DMS153 treated with DMSO at 0.1 percent for 48 hours (cell line): ENCODE measurements at regions not wholly inside any gene's neighbourhood (a gene's known extent, or its start where the extent isn't known, plus 50 kb on each side); places are given as distances from the start of the nearest gene placed in this dataset.
"Not testable (repeated sequence)": the region's sequence is repeated elsewhere in the genome, so short reads cannot be mapped to it uniquely, and the experiment has no call there.

Experiments used
- DNase-seq: peaks from one replicate; lab custom pipeline; 2025; ENCODE audit not compliant: unreplicated experiment; lab: John Stamatoyannopoulos, UW

DNA sequence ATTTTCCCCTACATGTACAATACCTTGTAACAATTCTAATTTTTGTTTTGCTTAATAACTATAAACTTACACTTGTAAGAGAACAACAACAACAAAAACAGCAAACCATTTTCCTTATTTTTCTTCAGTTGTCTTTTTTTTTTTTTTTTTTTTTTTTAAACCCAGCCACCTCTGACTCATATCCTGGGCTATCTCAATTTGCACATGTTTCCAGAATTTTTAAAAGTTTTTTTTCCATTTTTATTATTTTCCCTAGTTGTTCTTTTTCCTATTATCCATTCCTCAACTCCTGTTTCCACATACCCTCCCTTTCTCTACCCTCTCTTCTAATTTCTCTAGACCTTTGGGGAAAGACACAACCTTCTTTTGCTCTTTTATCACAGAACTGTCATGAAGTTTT lies 112.5 kb downstream of the EFEMP1 start:
- no peak for DNase-seq

DNA sequence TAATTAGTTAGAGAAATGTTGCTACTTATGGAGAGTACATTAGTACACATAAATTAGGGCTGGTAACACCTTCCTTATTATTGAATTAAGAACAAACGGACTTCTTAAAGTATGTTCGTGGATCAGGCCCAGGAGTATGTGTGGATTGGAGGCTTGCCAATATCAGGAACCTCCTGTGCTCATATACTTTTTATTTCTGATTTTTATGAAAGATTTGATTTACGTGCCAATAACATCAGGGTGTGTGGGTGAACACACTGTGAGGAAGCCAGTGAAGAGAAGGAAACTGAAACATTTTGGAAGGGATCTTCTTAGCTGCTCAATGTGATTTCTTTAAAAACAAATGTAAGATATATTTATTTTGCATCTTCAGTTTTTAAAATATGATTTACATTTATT lies 113.0 kb downstream of the EFEMP1 start:
- no peak for DNase-seq

DNA sequence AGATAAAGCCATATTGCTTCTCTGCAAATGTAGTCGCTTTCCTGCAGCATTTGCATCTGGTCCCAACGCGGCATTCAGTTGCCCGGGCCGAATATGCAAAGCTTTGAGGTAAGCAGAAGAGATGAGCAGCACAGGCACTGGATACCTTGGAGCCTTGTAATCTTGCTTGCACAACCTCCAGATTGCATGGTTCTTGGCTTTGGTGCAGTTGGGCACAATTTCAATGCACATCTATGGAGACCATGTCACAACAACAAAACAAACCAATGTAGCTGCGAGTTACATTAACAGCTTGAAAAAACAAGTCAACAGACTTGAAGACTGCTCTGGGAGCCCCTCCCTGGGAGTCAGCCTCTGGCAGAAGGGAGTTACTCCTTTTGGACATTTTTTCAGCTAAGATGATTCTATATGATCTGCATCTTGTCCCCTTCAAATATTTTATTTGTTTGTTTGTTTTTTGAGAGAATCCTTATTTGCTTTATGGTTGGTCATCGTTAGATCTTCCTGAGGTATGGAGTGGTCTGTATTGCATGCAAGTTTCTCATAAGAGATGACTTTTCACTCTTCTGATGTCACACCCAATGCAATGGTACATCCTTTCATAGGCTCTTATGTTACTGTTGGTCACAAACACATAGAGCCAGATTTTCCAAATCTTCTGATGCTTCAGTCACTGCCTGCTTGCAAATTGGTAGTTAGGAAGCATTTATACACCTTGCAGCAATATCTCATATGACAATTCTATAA lies 113.5 kb downstream of the EFEMP1 start:
- no peak for DNase-seq

DNA sequence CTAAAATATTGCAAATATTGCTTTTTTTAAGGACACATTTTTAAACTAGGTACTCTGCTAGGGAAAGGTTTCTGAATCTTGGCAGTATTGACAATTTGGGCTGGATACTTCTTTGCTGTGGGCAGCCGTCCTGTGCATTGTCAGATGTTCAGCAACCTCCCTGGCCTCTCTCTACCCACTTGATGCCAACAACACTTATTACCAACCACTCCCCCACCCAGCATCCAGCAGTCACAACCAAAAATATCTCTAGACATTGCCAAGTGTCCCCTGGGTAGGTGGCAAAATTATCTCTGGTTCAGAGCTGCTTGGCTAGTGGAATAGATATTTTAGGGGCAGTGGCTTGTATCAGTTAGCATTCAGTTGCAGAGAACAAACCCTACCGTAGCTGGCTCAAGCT lies 114.3 kb upstream of the PNPT1 start:
- DNase-seq = no peak

DNA sequence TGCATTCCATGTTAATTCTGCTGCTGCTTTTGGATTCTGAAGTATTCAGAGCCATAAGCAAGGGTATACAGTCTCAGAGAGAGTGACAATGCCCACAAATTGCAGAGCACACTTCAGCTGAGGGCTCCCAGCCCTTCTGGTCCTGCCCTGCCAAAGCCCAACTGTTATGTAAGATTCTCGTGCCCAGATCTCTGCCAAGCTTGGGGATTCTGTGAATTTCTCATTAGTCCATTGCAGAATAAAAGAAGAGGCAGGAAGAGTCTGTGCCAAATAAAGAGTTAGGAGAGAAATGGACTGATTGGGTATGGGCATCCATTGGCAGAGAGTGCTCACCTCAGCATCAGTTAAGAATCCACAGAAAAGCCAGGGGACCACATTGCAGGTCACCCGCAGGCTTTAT lies 112.0 kb upstream of the PNPT1 start:
- no peak for DNase-seq

DNA sequence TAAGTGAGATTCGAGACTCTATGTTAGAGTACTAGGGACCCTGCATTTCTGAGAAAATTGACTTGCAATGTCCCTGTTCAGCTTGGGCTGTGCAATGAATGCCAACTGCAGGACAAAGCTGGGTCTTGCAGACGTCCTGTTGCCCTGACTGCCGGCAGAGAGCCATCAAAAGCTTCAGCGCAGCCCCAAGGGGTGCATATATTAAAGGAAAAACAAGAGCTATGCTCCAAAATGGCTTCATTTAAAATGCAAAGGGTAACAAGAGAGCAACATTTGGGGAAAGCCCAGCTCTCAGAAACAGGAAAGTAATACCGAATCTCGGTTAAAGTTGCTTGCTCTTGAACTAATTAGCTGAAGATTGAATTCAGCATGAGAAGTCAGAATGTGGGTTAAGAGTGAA lies 110.9 kb upstream of the PNPT1 start:
- DNase-seq = no peak

DNA sequence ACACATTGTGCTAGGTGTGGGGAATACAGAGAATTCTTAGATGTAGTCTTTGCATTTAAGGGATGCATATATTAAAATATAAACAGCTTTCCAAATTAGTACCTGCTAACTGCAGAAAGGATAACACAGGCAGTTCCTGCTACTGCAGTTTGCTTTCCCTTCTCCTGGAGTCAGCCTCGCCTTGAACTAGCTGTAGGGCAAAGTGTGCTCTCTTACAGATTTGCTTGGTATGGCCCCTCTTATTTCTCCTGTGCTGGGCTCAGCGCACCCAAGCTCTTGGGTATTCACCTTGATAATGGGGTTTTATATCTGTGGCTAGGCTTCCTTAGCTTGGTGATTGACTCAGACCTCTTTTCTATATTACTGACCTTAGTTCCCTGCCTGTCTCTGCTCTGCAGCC lies 108.4 kb upstream of the PNPT1 start:
- no peak for DNase-seq

DNA sequence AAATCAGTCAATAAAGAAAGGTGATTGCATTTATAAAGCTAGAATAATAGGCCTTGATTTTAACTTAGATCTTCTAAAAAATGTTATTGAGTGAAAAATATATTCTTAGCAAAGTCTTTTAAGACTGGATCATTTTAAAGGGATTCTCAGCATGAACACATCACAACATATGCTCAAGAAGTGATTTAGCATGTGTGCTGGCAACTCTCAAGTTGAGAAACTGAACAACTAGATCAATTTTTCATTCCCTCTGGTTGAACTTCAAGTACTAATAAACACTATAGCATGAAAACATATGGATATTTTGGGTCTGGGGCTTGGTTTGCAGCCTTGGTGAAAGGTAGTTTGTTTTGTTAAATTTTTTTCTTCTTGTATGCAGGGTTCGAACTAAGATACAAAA lies 107.8 kb upstream of the PNPT1 start:
- no peak for DNase-seq

DNA sequence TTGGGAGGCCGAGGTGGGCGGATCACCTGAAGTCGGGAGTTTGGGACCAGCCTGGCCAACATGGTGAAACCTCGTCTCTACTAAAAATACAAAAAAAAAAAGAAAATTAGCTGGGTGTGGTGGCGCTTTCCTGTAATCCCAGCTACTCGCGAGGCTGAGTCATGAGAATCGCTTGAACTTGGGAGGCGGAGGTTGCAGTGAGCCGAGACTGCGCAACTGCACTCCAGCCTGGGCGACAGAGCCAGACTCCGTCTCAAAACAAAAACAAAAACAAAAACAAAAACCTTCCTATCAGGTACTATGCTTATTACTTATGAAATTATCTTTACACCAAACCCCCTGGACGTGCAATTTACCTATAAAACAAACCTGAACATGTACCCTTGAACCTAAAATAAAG lies 106.0 kb upstream of the PNPT1 start:
- not testable (repeated sequence) for DNase-seq

DNA sequence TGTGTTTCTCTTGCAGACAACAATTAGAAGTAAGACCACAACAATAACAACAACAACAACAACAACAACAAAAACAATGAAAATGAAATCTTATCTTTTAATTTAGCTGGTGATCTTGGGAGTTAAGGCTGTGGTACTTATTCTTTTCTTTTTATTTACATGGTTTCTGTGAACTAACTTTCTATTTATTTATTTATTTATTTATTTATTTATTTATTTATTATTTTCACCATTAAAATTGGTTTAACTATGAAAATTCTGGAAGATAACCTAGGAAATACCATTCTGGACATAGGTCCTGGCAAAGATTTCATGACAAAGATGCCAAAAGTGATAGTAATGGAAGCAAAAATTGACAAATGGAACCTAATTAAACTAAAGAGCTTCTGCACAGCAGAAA lies 102.5 kb upstream of the PNPT1 start:
- no peak for DNase-seq

DNA sequence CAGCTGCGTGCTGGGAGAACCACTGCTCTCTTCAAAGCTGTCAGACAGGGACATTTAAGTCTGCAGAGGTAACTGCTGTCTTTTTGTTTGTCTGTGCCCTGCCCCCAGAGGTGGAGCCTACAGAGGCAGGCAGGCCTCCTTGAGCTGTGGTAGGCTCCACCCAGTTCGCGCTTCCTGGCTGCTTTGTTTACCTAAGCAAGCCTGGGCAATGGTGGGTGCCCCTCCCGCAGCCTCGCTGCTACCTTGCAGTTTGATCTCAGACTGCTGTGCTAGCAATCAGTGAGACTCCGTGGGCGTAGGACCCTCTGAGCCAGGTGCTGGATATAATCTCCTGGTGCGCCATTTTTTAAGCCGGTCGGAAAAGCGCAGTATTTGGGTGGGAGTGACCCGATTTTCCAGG lies 100.0 kb upstream of the PNPT1 start:
- DNase-seq = not testable (repeated sequence)

DNA sequence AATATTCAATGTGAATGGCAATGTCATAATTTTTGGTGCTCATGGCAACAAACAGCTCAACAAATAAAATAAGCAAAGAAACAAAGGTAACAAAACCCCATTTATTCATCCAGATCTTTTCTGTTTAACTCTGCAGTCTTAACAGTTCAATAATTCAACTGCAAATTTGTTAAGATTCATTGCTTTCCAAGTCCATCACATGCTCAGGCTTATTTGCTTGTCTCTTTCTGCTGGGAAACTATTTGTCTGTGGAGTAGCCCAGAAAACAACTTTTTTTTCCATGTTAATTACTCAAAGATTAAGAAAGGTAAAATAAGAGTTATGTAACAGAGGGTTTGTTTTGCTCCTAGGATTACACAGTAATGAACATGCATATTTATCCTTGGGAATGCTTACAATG lies 92.6 kb upstream of the PNPT1 start:
- DNase-seq = no peak

DNA sequence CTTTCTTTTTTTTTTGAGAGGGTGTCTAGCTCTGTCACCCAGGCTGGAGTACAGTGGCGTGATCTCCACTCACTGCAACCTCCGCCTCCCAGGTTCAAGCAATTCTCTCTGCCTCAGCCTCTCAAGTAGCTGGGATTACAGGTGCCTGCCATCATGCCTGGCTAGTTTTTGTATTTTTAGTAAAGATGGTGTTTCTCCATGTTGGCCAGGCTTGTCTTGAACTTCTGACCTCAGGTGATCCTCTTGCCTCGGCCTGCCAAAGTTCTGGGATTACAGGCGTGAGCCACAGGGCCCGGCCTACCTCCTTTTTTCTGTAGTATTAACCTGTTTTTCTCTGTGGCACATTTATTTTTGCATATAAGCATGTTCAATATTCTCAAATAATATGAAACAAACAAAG lies 90.1 kb upstream of the PNPT1 start:
- not testable (repeated sequence) for DNase-seq

DNA sequence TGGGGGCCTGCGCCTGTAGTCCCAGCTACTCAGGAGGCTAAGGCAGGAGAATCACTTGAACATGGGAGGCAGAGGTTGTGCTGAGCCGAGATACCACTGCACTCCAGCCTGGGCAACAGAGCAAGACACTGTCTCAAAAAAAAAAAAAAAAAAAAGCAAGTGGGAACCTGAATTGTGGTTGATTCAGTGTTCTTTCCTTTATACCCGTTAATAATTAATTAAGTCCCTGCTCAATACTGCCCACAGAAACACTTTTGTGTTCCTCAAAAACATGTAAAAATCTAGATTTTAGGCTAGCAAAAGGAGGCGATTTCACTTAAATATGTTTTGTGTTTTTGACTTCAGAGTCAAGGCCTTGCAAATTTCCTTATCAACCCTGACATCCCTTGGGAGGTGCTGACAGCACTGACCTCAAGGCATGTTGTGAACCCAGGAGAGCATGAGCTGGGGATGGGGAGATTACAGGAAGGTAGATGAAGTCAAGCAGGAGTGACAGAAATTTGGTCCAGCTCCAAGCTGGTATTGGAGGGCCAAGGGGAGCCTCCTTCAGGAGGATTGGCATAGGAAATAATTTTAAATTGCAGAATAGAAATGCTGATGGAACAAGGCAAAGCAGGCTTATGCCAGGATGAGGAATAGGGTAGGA lies 89.0 kb upstream of the PNPT1 start:
- no peak for DNase-seq

DNA sequence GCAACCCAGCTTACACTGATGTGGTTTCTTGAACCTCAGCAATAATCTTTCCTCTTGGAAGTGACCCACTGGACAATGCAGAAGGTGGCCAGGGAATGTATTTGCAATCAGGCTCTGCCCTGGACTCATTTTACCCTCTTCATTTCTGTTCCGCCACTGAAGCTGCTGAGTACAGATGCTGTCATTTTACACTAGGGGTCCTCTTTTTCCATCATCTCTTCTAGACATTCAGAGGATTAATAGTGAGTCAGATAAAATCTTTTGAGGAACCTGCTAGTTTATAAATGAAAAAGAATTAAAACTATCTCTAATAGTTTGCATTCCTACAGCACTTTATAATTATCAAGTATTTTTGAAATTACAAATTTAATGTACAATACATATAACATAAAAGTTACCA lies 87.9 kb upstream of the PNPT1 start:
- DNase-seq = no peak

DNA sequence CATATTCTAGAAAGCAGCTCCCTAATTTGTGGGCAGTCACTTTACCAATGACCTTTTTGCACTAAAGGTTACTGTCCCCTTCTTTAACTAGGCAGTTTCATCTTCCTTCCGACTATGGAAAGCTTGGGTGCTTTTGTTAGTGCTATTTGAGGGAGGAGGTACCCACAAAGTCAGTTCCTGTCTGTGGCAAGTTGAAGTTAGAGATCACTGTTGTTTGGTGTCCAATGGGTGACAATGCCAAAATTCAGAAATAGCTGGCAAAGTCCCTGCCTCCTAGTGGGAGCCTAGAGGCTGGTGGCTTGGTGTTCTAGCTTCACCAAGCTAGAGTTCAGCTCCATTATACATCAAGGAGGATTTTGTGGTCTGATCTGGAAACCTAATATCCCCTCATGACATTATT lies 87.1 kb upstream of the PNPT1 start:
- DNase-seq = no peak

DNA sequence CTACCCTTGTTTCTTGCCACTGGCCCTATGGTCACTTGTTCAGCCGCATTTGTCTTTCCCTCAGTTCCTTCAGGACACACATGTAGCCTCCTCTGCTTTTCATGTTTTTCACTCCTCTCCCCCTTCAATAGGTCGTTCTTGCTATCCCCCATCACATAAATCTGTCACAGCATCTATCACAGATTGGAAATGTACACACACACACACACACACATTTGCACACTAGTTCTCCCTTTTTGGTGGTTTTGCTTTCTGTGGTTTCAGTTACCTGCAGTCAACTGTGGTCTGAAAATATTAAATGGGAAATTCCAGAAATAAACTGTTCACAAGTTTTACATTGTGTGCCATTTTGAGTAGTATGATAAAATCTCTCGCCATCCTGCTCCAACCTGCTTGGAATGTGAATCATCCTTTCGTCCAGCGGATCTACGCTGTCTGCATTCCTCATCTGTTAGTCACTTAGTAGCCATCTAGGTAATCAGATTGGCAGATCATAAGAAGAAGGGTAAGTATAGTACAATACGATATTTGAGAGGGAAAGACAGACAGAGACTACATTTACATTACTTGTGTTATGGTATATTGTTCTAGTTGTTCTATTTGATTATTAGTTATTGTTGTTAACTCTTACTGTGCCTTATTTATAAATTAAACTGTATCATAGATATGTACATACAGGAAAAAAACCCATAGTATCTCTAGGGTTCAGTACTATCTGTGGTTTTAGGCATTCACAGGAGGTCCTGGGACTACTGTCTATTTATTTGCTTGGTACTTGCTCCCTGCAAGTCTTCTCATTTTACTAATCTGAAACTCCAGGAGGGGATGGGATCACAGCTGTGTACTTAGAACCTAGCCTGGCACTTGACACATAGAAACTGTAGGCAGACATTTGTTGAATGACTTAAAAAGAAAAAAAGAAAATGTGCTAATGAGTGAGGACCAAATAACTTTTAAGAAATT lies 86.1 kb upstream of the PNPT1 start:
- DNase-seq = no peak

DNA sequence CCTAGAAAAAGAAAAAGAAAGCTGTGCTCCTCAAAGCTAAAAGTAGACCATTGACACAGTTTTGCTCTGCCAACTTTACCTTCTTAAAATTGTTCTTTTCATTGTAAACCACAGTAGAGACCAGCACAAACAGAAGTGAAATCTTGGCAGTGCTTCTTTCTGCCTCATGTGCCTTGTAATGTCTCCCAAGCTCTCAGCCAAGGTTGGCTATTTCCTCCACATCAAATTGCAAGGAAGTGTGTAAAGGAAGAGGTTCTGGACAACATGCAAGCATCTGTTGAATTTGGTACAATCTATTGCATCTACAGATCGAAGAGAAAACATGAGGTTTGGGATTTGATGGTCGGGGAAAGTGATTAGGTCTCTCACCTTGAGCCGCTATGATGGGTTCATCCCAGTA lies 83.3 kb upstream of the PNPT1 start:
- no peak for DNase-seq

DNA sequence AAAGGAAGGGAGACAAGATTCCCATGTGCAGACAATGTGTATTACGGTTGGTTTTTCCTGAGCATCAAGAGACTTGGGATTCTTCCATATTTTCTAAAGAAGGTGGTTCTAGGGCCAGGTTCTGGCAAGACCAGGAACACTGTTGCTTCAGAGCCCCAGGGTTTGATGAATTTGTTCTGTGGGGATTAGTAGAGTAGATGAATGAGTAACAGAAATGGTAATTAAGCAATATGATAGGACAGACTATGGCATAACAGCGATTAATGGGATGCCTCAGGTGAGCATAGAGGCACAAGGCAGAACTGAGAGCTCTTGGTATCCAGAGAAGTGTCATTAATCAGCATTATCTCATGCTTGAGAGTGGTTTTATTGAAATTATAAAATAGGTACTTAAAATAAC lies 82.8 kb upstream of the PNPT1 start:
- no peak for DNase-seq

DNA sequence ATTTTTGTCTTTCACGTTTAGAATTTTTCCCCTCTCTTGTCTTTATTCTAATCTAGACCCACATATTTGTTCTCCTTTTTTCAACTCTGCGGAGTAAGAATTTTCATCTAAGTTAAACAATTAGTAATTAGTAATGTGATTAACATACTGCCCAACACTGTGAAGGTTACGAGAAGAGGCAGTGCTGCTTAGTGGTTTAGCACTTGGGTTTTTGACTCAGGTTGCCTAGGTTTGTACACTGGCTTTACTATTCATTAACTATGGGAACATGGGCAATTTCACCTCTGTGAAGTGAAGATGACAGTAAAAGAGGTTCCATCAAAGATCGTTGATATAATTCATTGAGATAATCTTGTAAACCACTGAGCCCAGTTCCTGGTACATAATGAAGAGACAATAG lies 82.2 kb upstream of the PNPT1 start:
- DNase-seq = no peak

DNA sequence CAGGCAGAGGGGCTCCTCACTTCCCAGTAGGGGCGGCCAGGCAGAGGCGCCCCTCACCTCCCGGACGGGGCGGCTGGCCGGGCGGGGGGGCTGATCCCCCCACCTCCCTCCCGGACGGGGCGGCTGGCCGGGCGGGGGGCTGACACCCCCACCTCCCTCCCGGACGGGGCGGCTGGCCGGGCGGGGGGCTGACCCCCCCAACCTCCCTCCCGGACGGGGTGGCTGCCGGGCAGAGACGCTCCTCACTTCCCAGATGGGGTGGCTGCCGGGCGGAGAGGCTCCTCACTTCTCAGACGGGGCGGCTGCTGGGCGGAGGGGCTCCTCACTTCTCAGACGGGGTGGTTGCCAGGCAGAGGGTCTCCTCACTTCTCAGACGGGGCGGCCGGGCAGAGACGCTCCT lies 80.0 kb upstream of the PNPT1 start:
- DNase-seq = not testable (repeated sequence)
